ENCODE measurements at regions not wholly inside any gene's neighbourhood (a gene's known extent, or its start where the extent isn't known, plus 50 kb on each side); places are given as distances from the start of the nearest gene placed in this dataset.
"Not testable (repeated sequence)": the region's sequence is repeated elsewhere in the genome, so short reads cannot be mapped to it uniquely, and the experiment has no call there.

- TF ChIP-seq POLR2A, POLR2AphosphoS5 (IDR thresholded peaks at IDR 0.05): not testable (repeated sequence)
- TF ChIP-seq, protein P1, sequence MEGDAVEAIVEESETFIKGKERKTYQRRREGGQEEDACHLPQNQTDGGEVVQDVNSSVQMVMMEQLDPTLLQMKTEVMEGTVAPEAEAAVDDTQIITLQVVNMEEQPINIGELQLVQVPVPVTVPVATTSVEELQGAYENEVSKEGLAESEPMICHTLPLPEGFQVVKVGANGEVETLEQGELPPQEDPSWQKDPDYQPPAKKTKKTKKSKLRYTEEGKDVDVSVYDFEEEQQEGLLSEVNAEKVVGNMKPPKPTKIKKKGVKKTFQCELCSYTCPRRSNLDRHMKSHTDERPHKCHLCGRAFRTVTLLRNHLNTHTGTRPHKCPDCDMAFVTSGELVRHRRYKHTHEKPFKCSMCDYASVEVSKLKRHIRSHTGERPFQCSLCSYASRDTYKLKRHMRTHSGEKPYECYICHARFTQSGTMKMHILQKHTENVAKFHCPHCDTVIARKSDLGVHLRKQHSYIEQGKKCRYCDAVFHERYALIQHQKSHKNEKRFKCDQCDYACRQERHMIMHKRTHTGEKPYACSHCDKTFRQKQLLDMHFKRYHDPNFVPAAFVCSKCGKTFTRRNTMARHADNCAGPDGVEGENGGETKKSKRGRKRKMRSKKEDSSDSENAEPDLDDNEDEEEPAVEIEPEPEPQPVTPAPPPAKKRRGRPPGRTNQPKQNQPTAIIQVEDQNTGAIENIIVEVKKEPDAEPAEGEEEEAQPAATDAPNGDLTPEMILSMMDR (IDR thresholded peaks at IDR 0.05): not testable (repeated sequence)
Measured at GRCh38 chr1:161447760-161448332, 57.4 kb upstream of the FCGR2A start.

All from gastroesophageal sphincter (tissue), 3 donors.